HG03460 (cell line): ENCODE measurements at regions not wholly inside any gene's neighbourhood (a gene's known extent, or its start where the extent isn't known, plus 50 kb on each side); places are given as distances from the start of the nearest gene placed in this dataset.

Experiments
- ATAC-seq: cut with Tn5 transposase; IDR thresholded peaks from one replicate; pipeline ENCODE4 v1.9.1; 2021; ENCODE audit not compliant: unreplicated experiment

DNA sequence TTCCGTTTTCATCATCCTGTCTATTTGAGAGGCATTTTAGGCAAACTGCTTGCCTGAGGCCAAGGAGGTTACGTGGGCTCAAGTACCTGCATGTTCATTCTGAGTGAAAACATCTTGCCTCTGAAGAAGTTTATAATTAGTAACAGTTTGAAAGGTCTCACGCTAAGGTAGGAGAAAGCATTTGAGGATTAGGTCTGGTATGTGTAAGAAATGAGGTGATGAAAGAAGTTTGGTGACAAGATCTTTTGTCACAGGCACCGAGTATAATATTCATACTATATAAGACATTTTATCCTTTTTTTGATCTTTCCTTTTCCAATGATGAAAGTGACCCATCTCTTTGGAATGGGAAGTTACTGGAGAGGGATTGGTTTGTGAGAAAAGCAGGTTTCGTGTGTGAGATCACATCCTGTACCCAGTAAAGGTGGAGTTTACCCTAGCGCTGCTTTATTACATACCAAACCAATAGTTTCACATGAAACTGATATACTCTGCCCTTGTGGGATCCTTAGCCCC, 98.7 kb upstream of the PDC start:
- ATAC-seq: no peak

DNA sequence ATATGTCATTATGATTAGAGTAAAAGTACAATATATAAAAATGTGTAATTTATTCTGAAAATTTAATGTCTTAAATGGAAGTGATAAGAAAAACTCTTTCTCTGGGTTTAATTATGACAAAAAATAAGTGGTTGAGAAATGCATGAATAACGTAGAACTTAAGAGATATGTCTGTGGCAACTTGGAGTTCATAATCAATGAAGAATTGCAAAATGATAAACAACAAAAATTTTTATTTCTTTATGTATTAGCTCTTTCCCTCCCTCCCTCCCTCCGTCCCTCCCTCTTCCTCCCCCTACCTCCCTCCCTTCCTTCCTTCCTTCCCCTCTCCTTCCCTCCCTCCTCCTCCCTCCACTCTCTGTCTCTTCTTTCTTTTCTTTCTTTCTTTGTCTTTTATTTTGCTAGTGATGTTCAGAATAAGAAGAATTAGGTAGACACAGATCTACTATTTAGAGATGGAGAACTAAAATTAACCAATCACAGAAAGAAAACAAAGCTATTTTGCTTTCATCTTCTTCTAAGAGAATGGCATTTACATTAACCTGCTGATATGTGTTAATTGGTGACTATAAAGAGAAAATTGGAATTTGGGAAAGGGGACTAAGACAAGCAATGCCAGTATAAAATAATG, 96.3 kb upstream of the PDC start:
- no peak for ATAC-seq

DNA sequence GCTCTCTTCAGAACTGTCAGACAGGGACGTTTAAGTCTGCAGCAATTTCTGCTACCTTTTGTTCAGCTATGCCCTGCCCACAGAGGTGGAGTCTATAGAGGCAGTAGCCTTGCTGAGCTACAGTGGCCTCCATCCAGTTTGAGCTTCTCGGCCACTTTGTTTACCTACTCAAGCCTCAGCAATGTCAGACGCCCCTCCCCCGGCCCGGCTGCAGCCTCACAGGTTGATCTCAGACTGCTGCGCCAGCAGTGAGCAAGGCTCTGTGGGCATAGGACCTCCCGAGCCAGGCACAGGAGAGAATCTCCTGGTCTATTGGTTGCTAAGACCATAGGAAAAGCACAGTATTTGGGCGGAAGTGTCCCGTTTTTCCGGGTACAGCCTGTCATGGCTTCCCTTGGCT, 89.9 kb upstream of the PDC start:
- ATAC-seq: no peak

DNA sequence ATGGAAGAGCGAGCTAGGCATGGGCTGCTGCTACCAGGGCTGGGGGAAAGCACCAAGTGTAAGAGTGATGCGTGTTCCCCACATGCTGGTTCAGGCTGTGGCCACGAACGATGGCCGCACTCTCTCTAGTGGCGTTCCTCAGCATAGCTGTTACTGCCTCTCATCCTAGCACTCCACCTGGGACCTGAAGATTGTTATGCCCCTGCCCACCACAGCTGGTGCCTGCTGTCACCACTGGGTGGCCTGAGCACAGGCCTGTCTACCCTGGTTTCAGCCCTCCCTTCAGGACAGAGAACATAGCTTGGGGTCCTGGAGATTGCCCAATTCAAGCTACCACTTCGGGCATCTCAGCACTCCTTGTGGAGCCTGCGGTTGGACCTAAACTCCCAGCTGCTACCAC, 80.1 kb upstream of the PDC start:
- ATAC-seq: no peak

DNA sequence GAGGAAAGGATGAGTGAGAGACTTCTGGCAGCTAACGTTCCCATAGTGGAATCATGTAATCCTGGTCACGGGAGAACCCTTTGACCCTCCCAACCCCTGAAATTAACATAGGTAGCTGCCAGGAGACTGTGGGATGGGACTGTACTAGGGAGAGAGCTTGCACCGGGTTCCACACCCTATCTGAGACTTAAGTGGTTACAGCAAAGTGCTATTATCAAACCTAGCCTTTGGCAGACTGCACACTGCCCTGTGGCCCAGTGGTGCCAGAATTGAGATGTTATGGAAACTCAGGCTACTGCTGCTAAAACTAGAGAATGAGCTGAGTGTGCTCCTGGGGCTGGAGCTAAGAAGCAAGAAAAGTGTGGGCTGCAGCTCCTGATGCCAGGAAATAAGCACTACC, 79.6 kb upstream of the PDC start:
- ATAC-seq: no peak

DNA sequence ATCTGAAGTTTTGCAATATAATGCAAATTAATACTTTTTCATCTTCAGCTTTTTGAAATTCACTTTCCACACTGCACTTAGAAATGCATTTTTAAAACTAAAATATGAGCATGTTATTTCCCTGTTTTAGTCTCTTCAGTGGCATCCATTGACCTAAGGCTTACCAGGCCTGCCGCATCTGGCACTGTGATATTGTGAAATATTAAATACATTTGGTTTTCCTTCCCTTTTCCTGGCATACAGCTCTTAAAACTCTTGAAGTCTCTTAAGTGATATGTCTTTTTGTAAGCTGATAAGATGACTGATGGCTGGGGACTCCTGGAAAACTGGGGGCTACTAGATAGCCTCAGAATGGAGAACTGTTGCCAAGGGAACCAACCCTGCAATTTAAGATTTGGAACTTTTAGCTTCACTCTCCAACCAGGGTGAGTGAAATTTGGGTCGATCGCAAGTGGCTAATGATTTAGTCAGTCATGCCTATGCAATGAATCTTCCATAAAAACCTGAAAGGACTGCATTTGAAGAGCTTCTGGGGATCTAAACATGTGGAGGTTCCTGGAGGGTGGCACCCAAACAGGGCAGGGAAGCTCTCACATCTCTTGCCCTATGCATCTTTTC, 75.5 kb upstream of the PDC start:
- ATAC-seq: no peak

DNA sequence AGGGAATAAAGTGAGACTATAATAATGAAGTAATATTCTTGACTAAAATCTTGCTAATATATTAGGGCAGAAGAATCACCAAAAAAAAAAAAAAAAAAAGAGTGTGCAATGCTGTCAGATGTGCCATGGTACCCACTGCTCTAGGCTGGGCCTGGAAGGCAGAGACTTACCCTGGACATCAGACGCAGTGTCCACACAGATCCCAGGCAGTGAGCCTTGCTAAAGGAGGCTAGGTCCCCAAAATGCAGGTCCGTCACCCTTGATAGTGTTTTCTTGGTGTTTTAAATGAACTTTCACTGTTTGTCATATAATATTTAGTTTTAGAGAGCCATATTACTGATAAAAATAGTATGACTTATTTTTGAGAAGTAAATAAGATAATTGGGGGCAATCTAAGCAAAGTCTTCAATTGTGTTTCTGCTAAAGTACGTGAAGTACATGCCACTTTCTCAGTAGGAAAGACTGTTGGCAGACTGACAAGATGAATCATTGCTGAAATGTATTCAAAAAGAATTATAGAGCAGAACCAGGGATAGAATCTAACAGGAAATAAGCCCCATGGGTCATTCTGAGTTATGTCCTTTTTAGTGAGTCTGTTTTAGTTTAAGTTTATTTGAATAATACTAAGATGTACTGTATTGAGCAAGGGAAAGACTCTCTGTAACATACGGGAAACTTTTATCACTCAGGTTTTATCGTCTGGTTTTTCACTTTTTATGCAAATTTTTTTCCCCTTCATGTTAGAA, 74.6 kb upstream of the PDC start:
- no peak for ATAC-seq

DNA sequence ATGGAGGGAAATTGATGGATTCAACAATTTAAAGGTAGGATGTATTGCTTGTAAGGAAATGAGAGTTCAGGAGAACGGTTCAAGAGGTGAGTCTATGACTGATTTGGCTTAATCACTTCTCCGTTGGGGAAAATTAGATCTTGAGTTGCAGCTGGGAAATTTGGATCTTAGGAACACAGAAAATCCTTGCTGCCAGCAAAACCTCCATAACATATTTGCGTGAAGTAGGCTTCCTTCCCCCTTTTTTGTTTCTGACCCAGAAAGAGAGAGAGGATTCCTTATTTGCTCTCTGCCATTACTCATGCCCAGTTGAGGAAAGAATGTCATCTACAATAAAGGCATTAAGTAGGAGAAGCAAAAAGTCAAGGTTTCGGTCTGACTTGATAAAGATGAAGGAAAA, 73.5 kb upstream of the PDC start:
- ATAC-seq: no peak

DNA sequence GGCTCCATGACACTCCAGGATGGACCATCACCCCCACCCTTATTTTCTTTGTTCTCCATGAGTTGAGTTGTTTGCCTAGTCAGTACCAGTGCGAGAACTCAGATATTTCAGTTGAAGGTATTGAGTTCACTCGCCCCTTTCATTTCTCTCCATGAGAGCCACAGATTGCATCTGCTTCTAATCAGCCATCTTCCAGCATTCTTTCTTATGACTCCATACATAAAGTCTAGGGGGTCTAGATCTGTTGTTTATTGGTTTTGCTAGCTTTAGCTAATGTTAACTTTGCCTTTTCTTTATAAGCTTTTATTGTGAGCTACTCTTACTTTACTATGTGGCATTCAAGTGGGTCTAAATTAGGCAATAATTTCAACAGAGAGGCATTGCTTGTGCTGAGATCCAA, 71.6 kb upstream of the PDC start:
- ATAC-seq: no peak

DNA sequence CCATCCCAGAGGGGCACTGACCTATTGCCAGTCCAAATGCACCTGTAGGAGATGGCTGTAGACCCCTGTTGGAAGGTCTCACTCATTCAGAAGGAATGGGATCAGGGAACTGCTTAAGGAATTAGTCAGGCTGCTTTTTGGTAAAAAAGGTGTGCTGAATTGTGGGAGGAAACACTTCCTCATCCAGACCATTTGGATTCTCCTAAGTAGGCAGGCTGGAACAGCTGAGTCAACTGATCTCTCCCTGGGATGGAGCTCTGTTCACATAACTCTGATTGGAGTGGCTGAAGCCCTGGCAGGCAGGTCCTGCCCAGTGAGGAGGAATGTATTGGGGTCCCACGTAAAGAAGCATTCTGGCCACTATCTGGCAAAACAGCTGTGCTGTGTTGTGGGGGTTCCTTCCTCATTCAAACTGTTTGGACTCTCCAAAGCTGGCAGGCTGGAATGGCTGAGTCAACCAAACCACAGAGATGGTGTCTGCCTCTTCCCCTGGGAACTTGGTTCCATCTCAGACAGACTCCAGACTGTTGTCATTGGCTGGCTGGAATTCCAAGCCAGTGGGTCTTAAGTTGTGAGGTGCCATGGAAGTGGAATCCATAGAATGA, 70.7 kb upstream of the PDC start:
- ATAC-seq: no peak

DNA sequence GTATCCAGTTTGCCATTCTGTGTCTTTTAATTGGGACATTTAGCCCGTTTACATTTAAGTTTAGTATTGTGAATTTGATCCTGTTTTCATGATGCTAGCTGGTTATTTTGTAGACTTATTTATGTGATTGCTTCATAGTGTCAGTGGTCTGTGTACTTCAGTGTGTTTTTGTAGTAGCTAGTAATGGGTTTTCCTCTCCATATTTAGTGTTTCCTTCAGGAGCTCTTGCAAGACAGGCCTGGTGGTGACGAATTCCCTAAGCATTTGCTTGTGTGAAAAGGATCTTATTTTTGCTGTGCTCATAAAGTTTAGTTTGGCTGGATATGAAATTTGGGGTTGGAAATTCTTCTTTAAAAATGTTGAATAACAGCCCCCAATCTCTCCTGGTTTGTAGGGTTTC, 69.2 kb upstream of the PDC start:
- no peak for ATAC-seq

DNA sequence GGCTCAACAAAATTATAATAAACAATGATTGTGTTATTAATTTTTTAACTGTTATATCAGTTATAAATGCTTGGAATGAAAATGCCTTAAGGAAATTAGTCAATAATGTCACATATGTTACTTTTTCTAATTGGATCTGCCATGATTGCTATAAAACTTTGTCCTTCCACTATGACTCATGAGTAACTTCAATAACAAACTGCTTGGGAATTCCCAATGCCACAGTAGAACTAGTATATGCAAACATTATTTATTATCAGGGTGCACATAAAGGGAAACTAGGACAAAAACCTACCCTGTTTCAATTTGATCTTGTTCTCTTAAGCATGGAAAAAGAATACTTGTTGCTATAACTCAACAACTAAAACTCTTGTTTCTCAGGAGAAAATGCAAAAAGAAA, 59.1 kb upstream of the PDC start:
- ATAC-seq: no peak

DNA sequence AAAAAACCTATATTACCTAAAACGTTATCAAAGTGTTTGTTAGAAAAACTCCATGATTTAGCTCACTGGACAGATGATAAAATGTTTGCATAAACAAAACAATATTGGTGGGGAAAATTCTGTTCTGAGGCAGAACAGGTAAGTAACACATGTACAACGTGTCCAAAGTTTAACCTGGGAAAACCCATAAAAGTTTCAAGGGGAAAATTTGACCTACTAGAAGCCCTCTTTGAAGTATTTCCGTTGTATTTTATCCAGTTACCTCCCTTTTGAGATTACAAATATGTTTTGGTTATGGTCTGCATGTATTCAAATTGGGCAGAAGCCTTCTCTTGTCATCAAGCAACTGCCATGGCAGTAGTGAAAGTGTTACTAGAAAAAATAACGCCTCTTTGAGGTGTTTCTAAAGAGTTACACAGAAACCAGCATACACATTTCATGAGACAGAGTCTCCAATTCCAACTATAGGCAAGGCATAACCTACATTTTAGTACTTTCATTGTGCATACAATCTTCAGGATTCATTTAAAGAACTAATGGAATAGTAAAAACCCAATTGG, 58.0 kb upstream of the PDC start:
- ATAC-seq: peak; percentile 70

DNA sequence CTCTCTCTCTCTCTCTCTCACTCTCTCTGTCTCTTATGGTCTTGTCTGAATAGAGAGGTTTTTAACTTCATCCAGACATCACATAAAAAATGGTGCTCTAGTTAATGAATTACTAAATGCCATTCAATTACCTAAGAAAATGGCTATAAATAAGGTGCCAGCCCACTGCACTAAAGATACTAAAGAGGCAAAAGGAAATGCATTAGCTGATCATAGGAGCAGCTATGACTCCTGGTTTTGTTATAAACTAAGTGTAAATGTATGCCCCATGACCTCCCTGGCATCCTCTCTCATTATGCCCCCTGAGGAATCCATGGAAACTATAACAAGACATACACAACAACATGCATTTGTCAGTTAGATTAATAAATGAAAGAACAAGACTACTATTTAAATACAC, 57.5 kb upstream of the PDC start:
- no peak for ATAC-seq

DNA sequence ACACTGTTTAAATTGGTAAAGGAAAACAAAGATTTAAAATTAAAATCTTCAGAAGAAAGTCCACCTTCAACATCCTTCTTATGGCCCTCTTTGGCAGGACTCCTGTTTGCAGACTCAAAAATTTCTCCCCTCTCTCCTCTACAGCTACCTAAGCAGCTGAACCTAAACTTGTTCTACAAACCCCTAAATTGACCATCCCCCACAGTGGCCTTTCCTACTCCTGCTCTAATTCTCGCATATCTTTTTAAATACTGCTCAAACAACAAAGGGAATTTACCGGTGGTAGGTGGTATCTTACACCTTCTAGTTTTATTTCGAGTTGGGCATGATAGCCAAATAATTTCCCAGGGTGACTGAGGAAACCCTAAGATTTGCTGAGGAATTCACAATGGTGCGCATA, 53.5 kb upstream of the PDC start:
- no peak for ATAC-seq

DNA sequence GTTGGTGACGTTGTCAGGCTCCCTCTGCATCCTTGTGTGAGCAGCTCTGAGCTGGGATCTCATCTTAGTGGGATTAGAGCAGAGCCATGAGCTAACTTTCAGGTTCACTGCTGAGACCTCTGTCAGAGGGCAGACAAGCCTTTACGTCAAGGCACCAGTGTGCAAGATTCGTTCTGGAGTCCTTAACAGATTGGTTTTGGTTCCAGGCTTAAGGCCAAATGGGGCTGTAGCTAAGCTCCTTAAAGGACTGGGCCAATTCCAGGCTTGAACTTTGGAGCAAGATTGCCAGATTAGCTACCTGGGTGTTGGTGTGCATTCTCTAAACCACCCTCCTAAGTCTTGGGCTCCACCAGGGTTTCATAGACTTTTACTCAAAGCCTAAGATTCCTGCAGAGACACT, 52.6 kb upstream of the PDC start:
- no peak for ATAC-seq

DNA sequence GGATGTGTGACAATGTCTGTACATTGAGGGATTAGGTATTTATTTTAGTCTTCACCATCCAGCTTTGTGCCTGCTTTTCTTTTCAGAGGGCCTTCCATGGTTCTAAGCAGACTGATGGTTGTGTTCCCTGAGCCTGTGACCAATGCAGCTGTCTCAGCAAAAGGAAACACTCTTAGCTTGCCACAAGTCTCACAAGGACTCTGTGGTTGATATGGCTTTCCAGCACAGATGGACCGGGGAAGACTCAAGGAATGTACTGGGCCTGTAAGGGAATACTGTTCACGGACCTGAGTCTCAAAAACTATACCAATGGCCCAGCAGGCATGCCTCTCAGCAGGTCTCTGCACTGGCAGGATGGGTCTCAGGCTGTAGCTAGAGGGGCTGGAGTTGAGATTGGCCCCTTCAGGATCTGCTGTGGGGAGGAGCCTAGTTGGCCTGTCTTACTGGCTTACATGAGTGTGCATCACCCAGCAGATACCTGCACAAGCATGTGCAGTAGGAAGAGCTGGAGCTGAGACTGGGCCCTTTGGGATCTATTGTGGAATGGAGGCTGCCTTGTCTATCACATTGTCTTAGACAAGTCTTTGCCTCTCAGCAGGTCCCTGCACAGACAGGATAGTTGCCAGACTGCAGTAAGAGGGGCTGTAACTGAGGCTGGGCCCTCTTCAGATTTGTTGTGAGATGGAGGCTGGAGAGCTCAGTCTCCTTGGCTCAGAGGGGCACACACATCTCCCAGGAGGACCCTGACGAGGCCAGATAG, 52.0 kb upstream of the PDC start:
- ATAC-seq: no peak

DNA sequence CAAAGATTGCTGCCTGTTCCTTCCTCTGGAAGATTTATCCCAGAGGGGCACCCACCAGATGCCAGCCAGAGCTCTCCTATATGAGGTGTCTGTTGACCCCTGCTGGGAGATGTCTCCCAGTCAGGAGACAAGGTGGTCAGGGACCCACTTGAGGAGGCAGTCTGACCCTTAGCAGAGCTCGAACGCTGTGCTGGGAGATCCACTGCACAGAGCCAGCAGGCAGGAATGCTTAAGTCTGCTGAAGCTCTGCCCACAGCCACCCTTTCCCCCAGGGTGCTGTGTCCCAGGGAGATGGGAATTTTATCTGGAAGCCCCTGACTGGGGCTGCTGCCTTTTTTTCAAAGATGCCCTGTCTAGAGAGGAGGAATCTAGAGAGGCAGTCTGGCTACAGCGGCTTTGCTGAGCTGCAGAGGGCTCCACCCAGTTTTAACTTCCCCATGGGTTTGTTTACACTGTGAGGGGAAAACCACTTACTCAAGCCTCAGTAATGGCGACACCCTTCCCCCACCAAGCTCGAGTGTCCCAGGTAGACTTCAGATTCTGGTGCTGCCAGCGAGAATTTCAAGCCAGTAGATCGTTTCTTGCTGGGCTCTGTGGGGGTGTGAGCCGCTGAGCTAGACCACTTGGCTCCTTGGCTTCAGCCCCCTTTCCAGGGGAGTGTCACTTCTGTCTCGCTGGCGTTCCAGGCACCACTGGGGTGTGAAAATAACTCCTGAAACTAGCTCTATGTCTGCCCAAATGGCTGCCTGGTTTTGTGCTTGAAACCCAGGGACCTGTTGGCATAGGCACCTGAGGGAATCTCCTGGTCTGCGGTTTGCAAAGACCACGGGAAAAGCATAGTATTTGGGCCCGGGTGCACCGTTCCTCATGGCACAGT, 51.1 kb upstream of the PDC start:
- peak; percentile 88 for ATAC-seq
